SK-N-MC (cell line): ENCODE measurements at regions not wholly inside any gene's neighbourhood (a gene's known extent, or its start where the extent isn't known, plus 50 kb on each side); places are given as distances from the start of the nearest gene placed in this dataset.

Source experiments
- DNase-seq: peaks from one replicate; pipeline ENCODE4 v3.0.0-alpha.2; 2011; ENCODE audit warnings: low read depth, low spot score
- H3K27ac ChIP-seq: fragments of 200-600 bp; sonication (generic); 2 replicates; pipeline ENCODE4 v1.5.1; 2016; ENCODE audit warnings: mixed run types
- H3K36me3 ChIP-seq: fragments of 200-600 bp; sonication (generic); 2 replicates; pipeline ENCODE4 v1.6.1; 2017; ENCODE audit warnings: antibody characterized with exemption, low read length, mixed read lengths; ENCODE audit not compliant: insufficient read depth
- H3K4me3 ChIP-seq: fragments of 200-600 bp; sonication (generic); 2 replicates; pipeline ENCODE4 v1.5.1; 2016
- H3K9ac ChIP-seq: fragments of 200-600 bp; sonication (generic); 2 replicates; pipeline ENCODE4 v1.8.0; 2017; ENCODE audit warnings: mixed run types, mixed read lengths; ENCODE audit not compliant: insufficient read length
- H3K9me3 ChIP-seq: fragments of 200-600 bp; sonication (generic); 2 replicates; pipeline ENCODE4 v1.6.1; 2017; ENCODE audit warnings: low read depth, mild to moderate bottlenecking, antibody characterized with exemption, low read length, moderate library complexity, mixed read lengths
- EZH2 ChIP-seq: fragments of 200-600 bp; sonication (generic); IDR thresholded peaks from one replicate; pipeline ENCODE4 v1.6.1; 2017; ENCODE audit warnings: antibody characterized with exemption
- FOXP2 ChIP-seq: optimal IDR thresholded peaks from 2 replicates; pipeline ENCODE3; 2011; ENCODE audit warnings: mild to moderate bottlenecking, moderate library complexity; ENCODE audit not compliant: insufficient read depth; ENCODE audit errors: extremely low read length, control extremely low read depth
- POLR2AphosphoS5 ChIP-seq: IDR thresholded peaks from 2 replicates; pipeline ENCODE4 v1.6.1; 2012; ENCODE audit warnings: mild to moderate bottlenecking, low read depth, low read length, borderline replicate concordance

DNA sequence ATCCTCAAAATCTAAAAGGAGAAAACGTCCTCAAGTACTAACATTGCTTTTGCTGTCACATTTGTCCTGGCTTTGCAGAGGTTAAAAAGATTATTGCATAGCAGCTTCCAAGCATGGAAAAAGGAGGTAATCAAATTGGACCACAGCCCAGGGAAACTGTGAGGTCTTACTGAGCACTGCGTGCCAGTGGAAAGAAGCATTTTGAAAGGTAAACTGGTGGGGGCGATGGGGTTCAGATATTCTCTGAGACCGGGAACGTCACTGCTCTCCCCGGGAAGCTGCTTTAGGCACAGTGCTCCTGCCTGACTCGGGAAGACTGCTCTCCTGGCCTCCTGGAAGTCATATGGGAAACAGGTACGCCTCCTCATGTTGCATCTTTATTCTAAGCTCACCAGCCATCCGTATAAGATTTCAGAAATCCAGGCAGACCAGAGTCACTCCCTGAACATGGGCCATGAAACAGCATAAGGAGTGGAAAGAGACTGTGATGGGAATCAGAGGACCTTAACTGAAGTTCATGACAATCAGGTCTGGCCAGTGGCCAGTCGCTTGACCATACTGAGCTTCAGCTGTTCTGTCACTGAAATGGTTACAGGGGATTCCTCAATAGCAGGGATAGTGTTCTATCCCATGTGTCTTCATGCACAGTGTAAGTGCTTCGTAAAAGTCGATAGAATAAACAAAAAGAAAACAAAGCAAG is 284.1 kb downstream of the TRIB2 start:
- no peaks in the 10 kb centered on the region for H3K36me3 ChIP-seq
- no peak for DNase-seq
- no peak overlapping the region for H3K9ac ChIP-seq
- no peaks in the 10 kb centered on the region for H3K9me3 ChIP-seq
- no peak overlapping the region for H3K27ac ChIP-seq
- TF ChIP-seq EZH2: no peak
- no peak for TF ChIP-seq POLR2AphosphoS5
- no peak for TF ChIP-seq FOXP2
- no peak overlapping the region for H3K4me3 ChIP-seq

DNA sequence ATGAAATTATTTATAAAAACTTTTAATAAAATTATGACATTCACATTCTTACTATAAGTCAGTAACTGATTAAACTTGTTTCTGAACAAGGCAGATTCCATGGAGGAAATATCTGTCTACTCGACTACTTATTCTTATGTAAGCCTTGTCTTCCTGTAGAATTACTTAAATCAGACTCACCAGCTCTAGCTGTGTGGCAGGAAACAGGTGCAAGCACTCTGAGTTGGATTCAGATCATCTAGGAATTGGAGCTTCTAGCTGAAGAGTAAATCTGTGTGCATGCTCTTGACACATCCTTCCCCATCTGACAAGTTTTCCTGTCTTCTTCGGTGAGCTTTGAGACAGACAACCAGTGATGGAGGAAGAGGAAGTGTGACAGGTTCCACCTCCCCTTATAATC is 284.7 kb downstream of the TRIB2 start:
- DNase-seq: no peak
- TF ChIP-seq EZH2: no peak
- no peak for TF ChIP-seq FOXP2
- TF ChIP-seq POLR2AphosphoS5: no peak
- no peak overlapping the region for H3K9ac ChIP-seq
- no peaks in the 10 kb centered on the region for H3K36me3 ChIP-seq
- H3K27ac ChIP-seq: no peak overlapping the region
- no peaks in the 10 kb centered on the region for H3K9me3 ChIP-seq
- no peak overlapping the region for H3K4me3 ChIP-seq

DNA sequence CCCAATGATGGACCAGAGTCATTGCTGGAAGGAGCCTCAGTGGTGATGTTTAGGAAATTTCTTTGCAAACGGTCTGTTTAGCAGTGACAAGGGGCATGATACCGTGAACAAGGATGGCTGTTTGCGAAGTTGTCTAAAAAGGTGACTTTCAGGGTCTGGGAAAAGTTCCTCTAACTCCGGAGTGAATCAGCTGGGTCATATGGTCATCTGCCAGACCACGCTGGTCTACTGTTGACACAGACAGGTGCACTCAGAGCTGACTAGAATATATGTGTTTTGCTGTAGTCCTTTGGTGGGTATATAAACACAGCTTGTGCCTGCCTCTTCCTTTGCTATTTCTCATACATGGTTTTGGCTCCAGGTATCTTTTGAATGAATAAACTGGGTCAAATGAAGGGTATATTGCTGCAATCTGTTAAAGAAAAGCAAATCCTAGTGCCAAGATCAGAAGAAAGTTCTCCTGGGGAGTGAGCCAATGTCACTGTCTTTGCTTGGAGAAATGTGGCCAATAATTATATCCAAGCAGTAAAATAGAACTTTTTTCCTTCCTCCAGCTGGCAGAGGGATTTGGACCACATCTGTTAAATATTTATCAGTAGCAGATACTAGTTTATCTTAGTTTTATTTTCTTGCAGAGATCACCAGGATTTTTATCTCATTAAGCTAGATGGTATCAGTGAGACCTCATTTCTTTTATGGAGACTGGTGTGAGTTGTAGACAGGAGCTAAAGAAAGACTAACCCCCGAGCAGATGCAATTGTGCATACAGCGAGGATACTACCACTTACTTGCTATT is 286.0 kb downstream of the TRIB2 start:
- DNase-seq: no peak
- no peak for TF ChIP-seq FOXP2
- TF ChIP-seq POLR2AphosphoS5: no peak
- no peak for TF ChIP-seq EZH2
- Histone ChIP-seq H3K9ac (no peak overlapping the region), H3K4me3 (no peak overlapping the region), H3K27ac (no peak overlapping the region), H3K36me3 (no peaks in the 10 kb centered on the region), H3K9me3 (no peaks in the 10 kb centered on the region)

DNA sequence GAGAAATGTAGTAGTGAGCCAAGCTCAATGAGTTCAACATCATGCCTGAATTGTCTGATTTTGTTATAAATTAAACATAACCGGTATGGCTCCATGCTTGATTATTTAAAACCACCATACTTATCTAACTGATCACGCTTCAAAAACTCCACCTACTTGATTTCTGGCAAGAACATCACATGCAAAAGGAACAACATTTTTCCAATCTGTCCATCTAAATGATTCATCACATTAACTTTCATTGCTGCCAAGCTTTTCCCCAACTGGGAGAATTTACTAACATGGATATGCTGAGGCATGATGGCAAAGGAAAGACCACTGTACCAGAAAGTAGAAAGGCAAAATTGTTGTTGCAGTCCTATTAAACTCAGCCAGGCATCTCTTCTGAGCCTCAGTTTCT is 286.8 kb downstream of the TRIB2 start:
- DNase-seq: no peak
- Histone ChIP-seq H3K4me3 (no peak overlapping the region), H3K36me3 (no peaks in the 10 kb centered on the region), H3K9ac (no peak overlapping the region), H3K9me3 (no peaks in the 10 kb centered on the region), H3K27ac (no peak overlapping the region)
- TF ChIP-seq POLR2AphosphoS5: no peak
- TF ChIP-seq EZH2: no peak
- no peak for TF ChIP-seq FOXP2

DNA sequence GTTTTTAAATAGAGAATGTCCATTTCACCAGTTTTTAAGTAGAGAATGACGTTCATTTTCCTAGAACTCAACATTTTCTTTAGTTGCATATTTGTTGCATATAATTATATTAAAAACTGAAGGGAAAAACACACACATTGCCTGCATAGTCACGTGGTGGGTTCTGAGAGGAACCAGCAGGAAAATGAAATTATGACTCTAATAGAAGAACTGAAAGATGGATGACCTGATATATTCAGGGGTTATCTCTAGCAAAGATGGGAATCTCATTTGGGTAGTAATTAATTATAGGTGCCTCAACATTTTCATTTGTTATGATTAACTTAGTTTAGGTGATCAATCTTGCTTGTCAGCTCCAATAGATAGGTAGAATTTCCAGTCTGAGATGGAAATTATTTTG is 288.3 kb downstream of the TRIB2 start:
- H3K27ac ChIP-seq: no peak overlapping the region
- H3K36me3 ChIP-seq: no peaks in the 10 kb centered on the region
- H3K9ac ChIP-seq: no peak overlapping the region
- no peak for TF ChIP-seq EZH2
- no peak for TF ChIP-seq POLR2AphosphoS5
- TF ChIP-seq FOXP2: no peak
- no peak for DNase-seq
- H3K9me3 ChIP-seq: no peaks in the 10 kb centered on the region
- no peak overlapping the region; the same call in 1 of the 2 replicates for H3K4me3 ChIP-seq

DNA sequence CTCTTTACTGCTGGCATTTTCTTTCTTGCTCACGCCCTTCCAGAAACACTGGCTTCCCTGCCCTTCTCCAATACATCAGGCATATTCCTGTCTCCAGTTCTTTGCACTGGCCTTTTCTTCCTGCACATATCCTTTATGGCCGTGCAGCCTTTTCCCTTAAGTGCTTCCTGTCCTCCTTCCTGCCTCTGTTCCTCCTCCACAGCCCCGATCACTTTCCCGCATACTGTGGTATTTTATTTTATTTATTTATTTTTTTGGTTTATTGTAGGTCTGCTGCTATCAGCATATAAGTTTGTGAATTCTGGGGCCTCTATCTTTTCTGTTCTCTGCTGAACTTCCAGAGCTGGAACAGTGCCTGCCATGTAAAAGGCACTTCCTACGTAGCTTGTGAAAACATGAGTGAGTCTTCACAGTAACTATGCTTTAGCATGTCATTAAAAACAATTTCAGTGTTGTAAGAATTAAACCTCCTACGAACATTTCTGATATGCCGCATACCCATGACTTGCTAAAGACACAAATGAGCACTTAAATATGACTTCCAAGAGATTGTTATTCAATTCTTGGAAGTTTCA is 289.1 kb downstream of the TRIB2 start:
- peak overlapping the region; percentile 29 for H3K9ac ChIP-seq
- H3K27ac ChIP-seq: peak overlapping the region; percentile 32
- no peak for DNase-seq
- TF ChIP-seq EZH2 (no peak), POLR2AphosphoS5 (no peak), FOXP2 (no peak)
- H3K9me3 ChIP-seq: no peaks in the 10 kb centered on the region
- peak overlapping the region; percentile 50 for H3K4me3 ChIP-seq
- H3K36me3 ChIP-seq: no peaks in the 10 kb centered on the region

DNA sequence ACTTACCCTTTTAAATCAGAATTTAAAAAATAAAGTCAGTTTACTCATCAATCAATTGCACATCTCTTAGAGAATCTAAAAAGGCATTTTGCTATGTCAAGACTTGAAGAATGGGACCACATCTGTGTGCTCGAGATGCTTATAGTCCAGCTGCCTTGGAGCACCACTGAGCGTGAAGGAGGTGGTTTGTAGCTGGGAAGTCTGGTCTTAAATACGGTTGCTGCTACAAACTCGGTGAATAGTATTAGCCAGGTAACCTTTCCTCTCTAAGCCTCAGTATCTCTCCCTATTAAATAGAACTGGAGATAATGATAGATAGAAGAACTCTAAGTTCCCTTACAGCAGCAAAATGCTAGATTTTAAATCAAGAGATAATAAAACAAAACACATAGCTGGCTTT is 289.7 kb downstream of the TRIB2 start:
- TF ChIP-seq FOXP2 (no peak), EZH2 (no peak), POLR2AphosphoS5 (no peak)
- H3K9ac ChIP-seq: peak overlapping the region; percentile 28
- H3K27ac ChIP-seq: peak overlapping the region; percentile 30
- H3K9me3 ChIP-seq: no peaks in the 10 kb centered on the region
- DNase-seq: no peak
- H3K4me3 ChIP-seq: peak overlapping the region; percentile 50
- no peaks in the 10 kb centered on the region for H3K36me3 ChIP-seq

DNA sequence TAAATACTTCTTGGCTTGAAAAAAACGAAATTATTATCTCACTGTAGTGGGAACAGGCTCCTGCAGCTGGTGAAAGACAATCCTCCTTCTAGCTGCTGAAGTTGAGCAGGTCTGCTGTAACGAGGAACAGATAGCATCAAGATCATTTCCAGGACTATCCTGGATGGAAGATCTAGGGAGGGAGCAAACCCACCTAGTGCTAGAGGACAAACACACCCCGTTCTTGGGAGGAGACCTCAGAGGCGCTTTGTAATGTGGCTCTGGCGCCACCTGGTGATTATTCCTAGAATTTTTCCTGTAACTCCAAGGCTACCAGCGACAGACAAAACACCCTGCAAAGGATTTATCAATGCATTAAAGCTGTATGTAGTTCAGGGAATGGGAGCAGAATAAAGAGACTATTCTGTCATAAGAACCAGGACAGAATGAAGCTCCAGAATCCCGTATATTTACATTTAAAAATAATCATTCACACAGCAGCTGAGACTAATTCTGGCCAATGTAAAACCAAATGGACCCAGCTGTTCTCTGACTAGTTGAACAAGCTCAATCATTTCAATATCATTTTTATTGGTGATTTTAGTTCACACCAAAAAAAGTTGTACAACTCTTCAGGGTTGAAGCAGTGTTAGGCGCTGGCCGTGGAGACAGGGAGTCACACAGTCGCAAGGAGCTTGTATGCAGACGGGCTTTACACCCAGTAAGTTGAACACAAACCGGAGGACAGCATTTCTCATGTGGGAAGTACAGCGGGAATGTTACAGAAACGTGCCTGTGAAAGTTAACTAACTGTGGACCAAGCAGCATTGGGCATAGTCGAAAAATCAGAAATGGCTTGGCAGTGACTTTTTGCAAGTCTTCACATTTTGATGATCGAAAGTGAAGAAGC is 290.3 kb downstream of the TRIB2 start:
- no peak overlapping the region for H3K9ac ChIP-seq
- H3K27ac ChIP-seq: peak overlapping the region; percentile 30
- no peaks in the 10 kb centered on the region for H3K9me3 ChIP-seq
- TF ChIP-seq POLR2AphosphoS5 (no peak), FOXP2 (no peak), EZH2 (no peak)
- DNase-seq: peak; percentile 56
- no peaks in the 10 kb centered on the region for H3K36me3 ChIP-seq
- H3K4me3 ChIP-seq: peak overlapping the region; percentile 50
